ENCODE measurements at regions not wholly inside any gene's neighbourhood (a gene's known extent, or its start where the extent isn't known, plus 50 kb on each side); places are given as distances from the start of the nearest gene placed in this dataset.
A peak's percentile ranks its signal among the peaks of the same experiment; 100 is the strongest.

DNA sequence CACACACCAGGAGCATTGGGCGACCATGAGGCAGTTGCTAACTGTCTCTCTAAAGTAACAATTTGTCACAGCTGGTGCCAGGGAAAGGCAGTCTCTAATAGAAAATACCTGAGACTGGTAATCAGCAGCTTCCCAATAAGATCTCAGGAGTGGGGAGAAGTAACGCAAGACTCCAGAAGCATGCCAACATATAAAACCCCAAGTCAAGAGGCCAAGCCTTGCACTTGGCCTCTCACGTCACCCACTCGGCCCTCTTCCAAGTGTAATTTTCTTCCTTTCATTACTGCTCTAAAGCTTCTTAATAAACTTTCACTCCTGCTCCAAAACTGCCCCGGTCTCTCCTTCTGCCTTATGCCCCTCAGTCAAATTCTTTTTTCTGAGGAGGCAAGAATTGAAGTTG, 455.6 kb upstream of the ACVR2A start:
- Histone ChIP-seq H3K4me1 (ENCODE audit: low read depth) (no peaks in the 10 kb centered on the region), H3K9me3 (no peaks in the 10 kb centered on the region), H3K36me3 (ENCODE audit: low read depth) (no peaks in the 10 kb centered on the region), H3K4me3 (no peak overlapping the region)
- intact Hi-C loops (cut with DNase I, micrococcal nuclease) = no loop called here
- TF ChIP-seq, protein P1, sequence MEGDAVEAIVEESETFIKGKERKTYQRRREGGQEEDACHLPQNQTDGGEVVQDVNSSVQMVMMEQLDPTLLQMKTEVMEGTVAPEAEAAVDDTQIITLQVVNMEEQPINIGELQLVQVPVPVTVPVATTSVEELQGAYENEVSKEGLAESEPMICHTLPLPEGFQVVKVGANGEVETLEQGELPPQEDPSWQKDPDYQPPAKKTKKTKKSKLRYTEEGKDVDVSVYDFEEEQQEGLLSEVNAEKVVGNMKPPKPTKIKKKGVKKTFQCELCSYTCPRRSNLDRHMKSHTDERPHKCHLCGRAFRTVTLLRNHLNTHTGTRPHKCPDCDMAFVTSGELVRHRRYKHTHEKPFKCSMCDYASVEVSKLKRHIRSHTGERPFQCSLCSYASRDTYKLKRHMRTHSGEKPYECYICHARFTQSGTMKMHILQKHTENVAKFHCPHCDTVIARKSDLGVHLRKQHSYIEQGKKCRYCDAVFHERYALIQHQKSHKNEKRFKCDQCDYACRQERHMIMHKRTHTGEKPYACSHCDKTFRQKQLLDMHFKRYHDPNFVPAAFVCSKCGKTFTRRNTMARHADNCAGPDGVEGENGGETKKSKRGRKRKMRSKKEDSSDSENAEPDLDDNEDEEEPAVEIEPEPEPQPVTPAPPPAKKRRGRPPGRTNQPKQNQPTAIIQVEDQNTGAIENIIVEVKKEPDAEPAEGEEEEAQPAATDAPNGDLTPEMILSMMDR (IDR thresholded peaks at IDR 0.05) = no peak
- DNase-seq (no peak), ATAC-seq (no peak)

- no peak for ATAC-seq
- Histone ChIP-seq H3K4me3 (no peak overlapping the region), H3K9me3 (no peaks in the 10 kb centered on the region), H3K36me3 (ENCODE audit: low read depth) (no peaks in the 10 kb centered on the region), H3K4me1 (ENCODE audit: low read depth) (no peaks in the 10 kb centered on the region)
- TF ChIP-seq, protein P1 (IDR thresholded peaks at IDR 0.05) = no peak
- DNase-seq = no peak
- intact Hi-C loops (cut with DNase I, micrococcal nuclease) = no loop called here
Observed at GRCh38 chr2:147388217-147388616, 456.6 kb upstream of the ACVR2A start.

- H3K36me3 ChIP-seq (ENCODE audit: low read depth) = no peaks in the 10 kb centered on the region
- intact Hi-C loops (cut with DNase I, micrococcal nuclease) = no loop called here
- no peaks in the 10 kb centered on the region for H3K9me3 ChIP-seq
- no peak overlapping the region for H3K4me3 ChIP-seq
- no peak for DNase-seq
- no peaks in the 10 kb centered on the region for H3K4me1 ChIP-seq (ENCODE audit: low read depth)
- TF ChIP-seq, protein P1 (IDR thresholded peaks at IDR 0.05) = no peak
- no peak for ATAC-seq
Observed at GRCh38 chr2:147386284-147386683, 458.5 kb upstream of the ACVR2A start.

DNA sequence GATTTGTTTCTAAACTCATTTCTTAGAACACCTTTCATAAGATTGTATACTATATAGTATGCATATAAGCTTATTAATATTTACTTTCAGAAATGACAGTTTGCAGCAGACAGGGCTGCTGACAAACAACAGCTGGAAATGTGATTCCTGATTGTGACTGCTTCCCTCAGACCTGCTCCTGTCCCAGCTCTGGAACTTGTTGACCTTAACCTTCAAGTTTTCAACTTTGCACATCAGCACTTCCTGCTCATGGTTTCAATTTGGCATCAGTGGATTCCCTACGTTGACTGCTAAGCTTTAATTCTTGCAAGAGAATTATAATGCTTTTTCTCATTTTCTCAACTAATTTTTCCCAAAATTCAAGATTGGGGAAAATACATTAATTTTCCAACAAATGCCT, 459.2 kb upstream of the ACVR2A start:
- TF ChIP-seq, protein P1 (IDR thresholded peaks at IDR 0.05) = no peak
- ATAC-seq (no peak), DNase-seq (no peak)
- Histone ChIP-seq H3K4me3 (no peak overlapping the region), H3K4me1 (ENCODE audit: low read depth) (no peaks in the 10 kb centered on the region), H3K9me3 (no peaks in the 10 kb centered on the region), H3K36me3 (ENCODE audit: low read depth) (no peaks in the 10 kb centered on the region)
- intact Hi-C loops (cut with DNase I, micrococcal nuclease) = no loop called here

DNA sequence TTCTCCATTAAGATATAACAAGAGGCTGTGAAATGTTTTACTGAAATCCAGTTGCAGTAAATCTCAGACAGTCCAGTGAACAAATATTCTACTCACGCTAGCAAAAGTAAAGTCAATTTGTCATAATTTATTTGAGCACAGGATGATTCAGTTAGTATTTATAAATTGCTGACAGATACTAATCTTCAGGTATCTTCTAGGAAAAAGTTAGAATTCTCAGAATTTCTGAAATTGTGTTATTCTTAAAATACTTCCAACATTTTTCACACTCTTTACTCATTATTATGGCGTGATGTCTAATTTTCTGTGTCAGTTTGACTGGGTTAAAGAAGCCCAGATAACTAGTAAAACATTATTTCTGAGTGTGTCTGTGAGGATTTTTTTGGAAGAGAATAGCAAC, 460.2 kb upstream of the ACVR2A start:
- no peaks in the 10 kb centered on the region for H3K4me1 ChIP-seq (ENCODE audit: low read depth)
- no peaks in the 10 kb centered on the region for H3K9me3 ChIP-seq
- DNase-seq (no peak), ATAC-seq (no peak)
- intact Hi-C loops (cut with DNase I, micrococcal nuclease) = no loop called here
- TF ChIP-seq, protein P1 (IDR thresholded peaks at IDR 0.05) = no peak
- H3K36me3 ChIP-seq (ENCODE audit: low read depth) = no peaks in the 10 kb centered on the region
- H3K4me3 ChIP-seq = no peak overlapping the region

DNA sequence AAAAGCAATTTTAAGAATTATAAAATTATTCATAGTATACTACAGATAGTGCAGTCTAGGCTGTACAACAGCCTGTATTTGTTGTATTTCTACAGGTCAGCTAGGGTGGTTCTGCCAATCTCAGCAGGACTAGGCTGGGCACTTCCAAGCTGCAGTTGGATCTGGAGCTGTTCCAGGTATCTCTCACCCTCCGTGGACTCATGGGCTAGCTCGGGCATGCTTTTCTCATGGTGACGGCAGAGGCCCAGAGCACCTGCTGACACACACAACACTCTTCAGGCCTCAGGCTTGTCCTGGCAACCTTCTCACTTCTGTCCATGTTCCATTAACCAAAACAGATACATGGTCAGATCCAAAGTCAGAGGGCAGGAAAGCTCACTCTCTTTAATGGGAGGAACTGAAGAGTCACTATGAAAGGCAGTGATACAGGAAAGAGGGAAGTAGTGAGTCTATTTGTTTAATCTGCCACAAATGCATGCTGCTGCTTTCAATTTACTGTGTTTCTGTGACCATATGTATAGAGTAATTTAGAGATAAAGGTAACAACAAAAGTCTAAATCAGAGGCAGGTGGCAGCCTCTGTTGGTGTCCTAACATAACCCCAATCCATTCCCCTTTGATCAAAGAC, 462.4 kb upstream of the ACVR2A start:
- Histone ChIP-seq H3K4me1 (ENCODE audit: low read depth) (no peaks in the 10 kb centered on the region), H3K4me3 (no peak overlapping the region), H3K36me3 (ENCODE audit: low read depth) (no peaks in the 10 kb centered on the region), H3K9me3 (no peaks in the 10 kb centered on the region)
- intact Hi-C loops (cut with DNase I, micrococcal nuclease) = no loop called here
- DNase-seq = peak in 2 of 3 donors; percentile 24 to 29
- ATAC-seq = peak; percentile 82
- TF ChIP-seq, protein P1 (IDR thresholded peaks at IDR 0.05) = no peak

Data from mucosa of descending colon (tissue), 3 donors.